NCI-H2107 treated with DMSO at 0.1 percent for 48 hours (cell line): ENCODE measurements at regions not wholly inside any gene's neighbourhood (a gene's known extent, or its start where the extent isn't known, plus 50 kb on each side); places are given as distances from the start of the nearest gene placed in this dataset.
"Not testable (repeated sequence)": the region's sequence is repeated elsewhere in the genome, so short reads cannot be mapped to it uniquely, and the experiment has no call there.

Experiments
- DNase-seq: peaks from one replicate; lab custom pipeline; 2025; ENCODE audit not compliant: unreplicated experiment; lab: John Stamatoyannopoulos, UW

DNA sequence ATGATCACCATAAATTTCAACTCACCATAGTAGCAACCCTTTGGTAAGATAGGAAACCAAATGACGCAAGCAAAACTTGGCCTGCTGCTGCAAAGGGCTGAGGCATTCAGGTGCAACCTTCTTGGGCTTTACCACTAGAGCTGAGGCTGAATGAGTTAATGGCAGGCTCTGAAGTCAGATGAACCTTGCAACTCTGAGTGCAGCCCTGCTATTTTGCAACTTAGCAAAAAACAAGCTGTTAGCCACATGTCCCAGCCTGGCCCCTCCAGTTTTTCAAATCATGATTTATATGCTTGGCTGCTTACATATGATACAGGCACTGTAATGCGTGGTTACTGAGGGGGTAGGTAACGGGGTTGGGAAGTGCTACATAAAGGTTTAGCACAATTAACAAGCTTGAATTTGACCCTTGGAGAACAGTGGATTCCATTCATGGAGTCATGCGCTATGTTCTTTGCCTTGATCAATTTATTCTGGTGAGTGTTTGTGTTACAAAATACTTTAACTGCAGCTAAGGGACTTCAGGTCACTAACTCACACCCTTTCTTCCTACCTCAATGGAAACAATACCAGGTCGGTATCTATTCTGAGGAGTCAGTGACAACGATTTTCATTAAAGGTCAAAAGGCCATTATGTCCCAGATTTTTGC is 80.5 kb upstream of the PPARGC1A start:
- DNase-seq: peak; percentile 1

- DNase-seq: no peak
Measured at GRCh38 chr4:23969635-23970145, 79.8 kb upstream of the PPARGC1A start.

- no peak for DNase-seq
Measured at GRCh38 chr4:23967281-23967680, 77.4 kb upstream of the PPARGC1A start.

GRCh38 chr4:23966725-23967124 is 76.9 kb upstream of the PPARGC1A start:
- DNase-seq: no peak

DNA sequence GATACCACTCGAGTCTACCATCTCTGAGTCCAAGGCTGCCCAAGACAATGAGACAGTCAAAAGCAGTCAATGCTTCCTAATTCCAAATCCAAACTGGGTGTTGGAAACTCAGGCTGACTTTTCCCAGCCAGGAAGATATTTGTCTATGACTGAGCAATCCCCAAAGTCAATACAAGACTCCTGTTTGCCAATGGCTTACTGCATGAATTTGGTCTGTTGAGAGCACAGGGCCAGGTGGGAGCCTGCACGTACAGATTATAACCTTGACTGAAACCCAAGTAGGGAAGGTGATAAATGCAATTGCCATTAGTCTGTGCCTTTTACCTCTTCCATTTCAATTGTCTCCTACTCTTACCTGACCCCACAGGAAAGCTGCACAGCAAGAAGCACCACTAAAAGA is 72.6 kb upstream of the PPARGC1A start:
- peak; percentile 53 for DNase-seq

DNA sequence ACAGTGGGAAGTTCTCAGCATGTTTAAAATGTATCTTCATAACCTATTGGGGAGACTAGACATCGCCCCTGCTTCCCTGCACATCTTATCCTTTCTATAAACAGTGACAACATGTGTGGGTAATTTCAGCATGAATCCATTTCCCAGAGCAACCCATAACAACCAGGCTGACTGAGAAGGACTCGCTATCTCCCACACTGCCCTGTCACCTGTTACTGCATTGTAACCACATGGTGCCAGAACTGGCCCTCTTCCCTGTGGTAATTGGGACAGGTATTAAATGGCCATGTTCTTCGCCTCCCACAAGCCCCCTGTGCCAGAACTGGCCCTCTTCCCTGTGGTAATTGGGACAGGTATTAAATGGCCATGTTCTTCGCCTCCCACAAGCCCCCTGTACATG is 71.5 kb upstream of the PPARGC1A start:
- not testable (repeated sequence) for DNase-seq

GRCh38 chr4:23959396-23960148 is 69.7 kb upstream of the PPARGC1A start:
- no peak for DNase-seq

DNA sequence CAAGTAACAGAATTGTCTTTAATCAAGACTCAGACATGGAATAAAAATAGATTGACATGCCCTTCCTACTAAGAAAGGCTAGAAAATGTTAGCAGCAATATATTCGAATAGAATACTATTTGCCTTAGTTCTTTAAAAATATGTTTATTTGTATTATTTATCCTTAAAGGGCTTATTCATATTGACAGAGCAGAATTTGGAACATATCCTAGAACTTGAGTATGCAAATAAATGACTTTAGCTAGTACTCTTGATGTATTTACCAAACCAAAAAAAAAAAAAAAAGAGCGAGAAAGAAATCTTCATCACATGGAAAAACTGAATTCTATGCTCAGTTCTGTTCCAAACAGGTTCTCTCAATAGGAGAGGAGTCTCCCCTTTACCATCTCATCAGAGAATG is 68.9 kb upstream of the PPARGC1A start:
- DNase-seq: no peak

DNA sequence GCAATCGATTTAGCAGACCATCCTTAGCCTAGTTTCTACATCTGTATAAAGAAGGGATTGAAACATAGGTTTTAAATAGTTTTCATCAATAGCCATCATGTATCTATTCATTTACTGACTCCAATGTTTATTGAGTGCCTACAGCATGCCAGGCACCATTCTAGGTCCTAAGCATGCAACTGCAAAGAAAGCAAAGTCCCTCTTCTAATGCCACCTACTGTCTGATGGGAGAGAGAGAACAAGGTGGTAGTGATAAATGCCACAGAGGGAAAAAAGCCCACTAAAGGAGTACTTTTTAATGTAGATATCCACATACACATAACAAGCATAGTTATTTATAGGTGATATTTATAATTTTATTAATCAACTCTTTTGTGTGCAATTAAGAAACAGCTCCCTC is 67.6 kb upstream of the PPARGC1A start:
- no peak for DNase-seq

DNA sequence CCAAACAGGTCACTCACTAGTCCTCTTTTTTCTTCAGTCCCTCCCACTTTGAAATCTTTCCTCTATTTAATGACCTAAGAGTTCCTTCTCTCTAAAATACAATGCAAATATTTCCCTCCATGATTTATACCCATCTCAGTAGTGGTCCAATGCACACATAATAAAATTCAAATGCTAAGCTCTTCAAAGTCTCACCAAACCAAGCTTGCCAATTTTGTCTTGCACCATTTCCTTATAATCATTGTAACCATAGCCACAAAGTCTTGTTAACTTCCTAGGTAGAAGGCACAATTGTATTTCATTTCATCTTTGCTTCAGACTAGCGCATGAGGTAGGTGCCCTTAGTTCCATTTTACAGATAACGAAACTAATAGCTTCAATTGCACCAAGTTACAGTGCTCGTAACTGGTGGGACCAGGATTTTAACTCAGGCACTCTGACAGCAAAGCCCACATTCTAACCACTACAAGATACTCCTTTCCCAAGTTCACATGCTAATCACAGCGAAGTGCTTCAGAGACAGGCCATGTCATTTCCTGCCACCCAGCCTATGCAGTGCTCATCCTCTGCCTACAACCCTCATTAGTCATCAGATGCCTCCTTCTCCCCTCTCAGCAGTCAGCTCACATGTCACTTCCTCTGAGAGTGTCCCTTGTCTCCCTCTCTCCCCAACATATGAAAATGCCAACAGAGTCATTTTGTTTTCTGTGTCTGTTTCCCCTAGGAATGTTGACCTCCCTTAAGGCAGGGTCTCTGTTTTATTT is 66.9 kb upstream of the PPARGC1A start:
- no peak for DNase-seq

DNA sequence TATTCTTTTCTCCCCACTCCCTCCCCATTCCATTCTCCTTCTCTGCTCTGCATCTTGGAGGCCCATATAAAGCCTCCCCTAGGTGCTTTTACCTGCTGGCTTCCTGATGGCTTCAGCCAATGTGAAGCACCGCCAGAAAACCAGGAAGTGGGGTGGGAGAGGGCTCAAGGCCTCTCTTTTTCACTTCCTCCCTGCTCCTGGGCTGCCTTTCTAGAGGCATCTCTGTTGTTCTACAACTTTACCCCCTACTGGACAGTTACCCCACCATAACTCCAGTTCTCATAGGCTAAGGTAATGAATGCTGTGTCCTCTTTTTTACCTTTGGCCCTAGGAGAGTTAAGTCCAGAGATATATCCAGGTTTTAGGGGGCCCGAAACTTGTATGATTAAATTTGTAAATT is 62.4 kb upstream of the PPARGC1A start:
- DNase-seq: no peak

- DNase-seq: no peak
Measured at GRCh38 chr4:23947826-23948225, 58.0 kb upstream of the PPARGC1A start.

DNA sequence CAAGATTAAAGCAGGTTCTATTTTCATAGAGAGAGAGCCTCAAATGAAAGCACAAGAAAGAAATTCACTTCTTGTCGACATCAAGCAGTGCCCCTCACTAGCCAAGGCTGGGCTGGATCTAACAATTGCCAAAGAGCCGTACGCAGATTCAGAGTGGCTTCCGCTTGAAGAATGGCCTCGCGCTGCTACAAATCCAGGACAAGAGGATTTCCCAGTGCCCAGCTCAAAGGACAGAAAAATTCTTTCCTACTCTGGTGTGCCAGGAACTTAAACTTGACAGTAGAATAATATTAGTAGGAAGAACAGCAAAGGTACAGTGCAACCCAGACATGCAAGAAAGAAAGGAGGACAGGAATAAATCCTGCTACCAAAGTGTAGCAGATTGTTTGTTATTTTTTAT is 56.5 kb upstream of the PPARGC1A start:
- no peak for DNase-seq

GRCh38 chr4:23945451-23946017 is 55.7 kb upstream of the PPARGC1A start:
- DNase-seq: peak; percentile 2

DNA sequence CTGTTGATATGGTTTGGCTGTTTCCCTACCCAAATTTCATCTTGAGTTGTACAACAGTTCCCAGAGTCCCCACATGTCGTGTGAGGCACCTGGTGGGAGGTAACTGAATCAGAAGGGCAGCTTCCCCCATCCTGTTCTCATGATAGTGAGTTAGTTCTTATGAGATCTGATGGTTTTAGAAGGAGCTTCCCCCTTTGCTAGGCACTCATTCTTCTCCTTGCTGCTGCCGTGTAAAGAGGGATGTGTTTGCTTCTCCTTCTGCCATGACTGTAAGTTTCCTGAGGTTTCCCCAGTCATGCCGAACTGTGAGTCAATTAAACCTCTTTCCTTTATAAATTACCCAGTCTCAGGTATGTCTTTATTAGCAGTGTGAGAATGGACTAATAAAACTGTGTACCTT is 54.7 kb upstream of the PPARGC1A start:
- not testable (repeated sequence) for DNase-seq

- DNase-seq: no peak
Measured at GRCh38 chr4:23943478-23943877, 53.6 kb upstream of the PPARGC1A start.

- DNase-seq: no peak
Measured at GRCh38 chr4:23942471-23942870, 52.6 kb upstream of the PPARGC1A start.
